CD4-positive, alpha-beta T cell (primary cell): ENCODE measurements at regions not wholly inside any gene's neighbourhood (a gene's known extent, or its start where the extent isn't known, plus 50 kb on each side); places are given as distances from the start of the nearest gene placed in this dataset.

ENCODE experiments used
- ATAC-seq: fragments of 200-7000 bp; cut with Tn5 transposase; one replicate; pipeline ENCODE4 v1.10.0; 2022; ENCODE audit warnings: mild to moderate bottlenecking; ENCODE audit not compliant: poor library complexity
- CTCF ChIA-PET: fragments of 350-600 bp; sonication (Branson Sonifier 250); formaldehyde crosslinking; loops from one replicate; lab custom pipeline; 2021; ENCODE audit warnings: antibody characterized with exemption, inconsistent platforms; lab: Charles Lee
- POLR2A ChIA-PET: fragments of 350-600 bp; sonication (Branson Sonifier 250); formaldehyde crosslinking; loops from one replicate; lab custom pipeline; 2021; ENCODE audit warnings: antibody characterized with exemption, inconsistent platforms; lab: Charles Lee
- DNase-seq, 14 experiments: peaks; one replicate each; pipeline ENCODE4 v3.0.0-alpha.2; 2013 to 2020; ENCODE audit warnings: mixed read lengths in 2 of 14
- H3K27ac ChIP-seq, 2 donors: one replicate each; pipeline versions ENCODE4 v1.5.1 to v1.7.0; 2013; ENCODE audit warnings: low read length in 2 of 2, low read depth in 1 of 2, mild to moderate bottlenecking in 1 of 2
- H3K27me3 ChIP-seq, 2 experiments: 1 replicate in 1 of 2; 2 replicates in 1 of 2; pipeline versions ENCODE4 v1.6.1 to v1.7.0; 2013; ENCODE audit warnings: low read length in 2 of 2, control low read depth in 1 of 2, mild to moderate bottlenecking in 1 of 2, moderate library complexity in 1 of 2; ENCODE audit not compliant: insufficient read depth in 2 of 2, control insufficient read depth in 1 of 2
- H3K36me3 ChIP-seq: one replicate; pipeline ENCODE4 v1.6.1; 2013; ENCODE audit warnings: low read length, control low read depth; ENCODE audit not compliant: insufficient read depth
- H3K4me1 ChIP-seq: one replicate; pipeline ENCODE4 v1.6.1; 2013; ENCODE audit warnings: low read length, control low read depth; ENCODE audit not compliant: insufficient read depth
- H3K4me3 ChIP-seq: one replicate; pipeline ENCODE4 v1.5.1; 2013; ENCODE audit warnings: mild to moderate bottlenecking, low read length, moderate library complexity
- H3K9me3 ChIP-seq, 2 experiments: 1 replicate in 1 of 2; 2 replicates in 1 of 2; pipeline versions ENCODE4 v1.6.1 to v1.7.0; 2013; ENCODE audit warnings: low read length in 2 of 2, mild to moderate bottlenecking in 2 of 2, control low read depth in 1 of 2, moderate library complexity in 1 of 2; ENCODE audit not compliant: control insufficient read depth in 1 of 2, insufficient read depth in 1 of 2
- H3K27ac Mint-ChIP-seq: one replicate; pipeline ENCODE4 v1.8.0; 2020; ENCODE audit warnings: mixed read lengths
- H3K27me3 Mint-ChIP-seq: one replicate; pipeline ENCODE4 v1.8.0; 2021; ENCODE audit warnings: mixed read lengths
- H3K36me3 Mint-ChIP-seq: one replicate; pipeline ENCODE4 v1.8.0; 2021; ENCODE audit warnings: low read depth, mixed read lengths
- H3K4me1 Mint-ChIP-seq: one replicate; pipeline ENCODE4 v1.8.0; 2021; ENCODE audit warnings: low read depth, mixed read lengths
- H3K4me3 Mint-ChIP-seq: one replicate; pipeline ENCODE4 v1.8.0; 2020; ENCODE audit warnings: mild to moderate bottlenecking, mixed read lengths
- H3K9me3 Mint-ChIP-seq: one replicate; pipeline ENCODE4 v1.8.0; 2020; ENCODE audit warnings: mixed read lengths
- intact Hi-C, 2 experiments: fragments of 100-400 bp; cut with DNase I in 1 of 2; cut with micrococcal nuclease in 1 of 2; formaldehyde crosslinking; loops; one replicate each; pipeline versions ENCODE4 v1.15.1 to v1.9.0; 2023 to 2025; cut with DNase I, micrococcal nuclease
- TF ChIP-seq, protein P1 (sequence below): fragments of 200-600 bp; IDR thresholded peaks from one replicate; pipeline ENCODE4 v1.8.0; 2022; ENCODE audit warnings: antibody characterized with exemption, mild to moderate bottlenecking

DNA sequence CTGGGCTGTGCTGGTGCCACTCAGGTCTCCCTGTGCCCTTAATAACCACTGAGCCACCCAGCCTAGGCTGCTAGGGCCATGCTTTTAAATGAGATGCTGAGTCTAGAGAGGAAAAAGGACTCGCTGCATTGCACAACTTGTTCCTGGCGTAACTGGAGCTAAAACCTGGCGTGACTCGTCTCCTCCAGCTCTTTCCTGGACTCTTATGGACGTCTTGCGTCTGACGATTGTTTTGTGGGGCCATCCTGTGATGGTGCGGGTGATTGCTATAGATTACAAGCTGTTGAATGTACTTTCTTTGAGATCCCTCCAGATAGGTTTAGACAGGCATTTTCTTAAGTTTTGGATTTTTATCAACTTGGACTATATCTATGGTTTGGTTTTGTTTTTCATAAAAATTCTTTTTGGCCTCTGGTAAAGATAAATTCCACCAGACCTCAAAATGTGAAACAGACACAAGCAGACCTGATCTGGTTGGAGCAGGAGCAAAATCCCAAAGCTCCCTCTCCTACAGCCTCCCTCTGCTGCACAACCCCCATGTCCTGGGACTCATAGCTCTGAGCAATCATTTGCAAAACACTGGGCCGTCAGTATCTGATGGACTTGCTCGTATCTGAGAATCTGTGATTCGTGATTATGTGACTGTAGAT is 230.3 kb downstream of the ARHGAP12 start:
- no peaks in the 10 kb centered on the region for H3K36me3 Mint-ChIP-seq
- Histone ChIP-seq H3K4me1 (no peaks in the 10 kb centered on the region), H3K36me3 (no peaks in the 10 kb centered on the region), H3K27me3 (no peaks in the 10 kb centered on the region), H3K9me3 (peaks cover 0 to 3% of the 10 kb centered on the region in 2 experiments), H3K4me3 (no peak overlapping the region), H3K27ac (no peak overlapping the region)
- POLR2A ChIA-PET: no interaction called here
- no peaks in the 10 kb centered on the region for H3K4me1 Mint-ChIP-seq
- no peaks in the 10 kb centered on the region for H3K27me3 Mint-ChIP-seq
- H3K27ac Mint-ChIP-seq: no peak overlapping the region
- ATAC-seq (no peak), DNase-seq (peak in 1 of 14 experiments; percentile 28)
- intact Hi-C loops: no loop called here
- H3K4me3 Mint-ChIP-seq: no peak overlapping the region
- no peaks in the 10 kb centered on the region for H3K9me3 Mint-ChIP-seq
- TF ChIP-seq, protein P1, sequence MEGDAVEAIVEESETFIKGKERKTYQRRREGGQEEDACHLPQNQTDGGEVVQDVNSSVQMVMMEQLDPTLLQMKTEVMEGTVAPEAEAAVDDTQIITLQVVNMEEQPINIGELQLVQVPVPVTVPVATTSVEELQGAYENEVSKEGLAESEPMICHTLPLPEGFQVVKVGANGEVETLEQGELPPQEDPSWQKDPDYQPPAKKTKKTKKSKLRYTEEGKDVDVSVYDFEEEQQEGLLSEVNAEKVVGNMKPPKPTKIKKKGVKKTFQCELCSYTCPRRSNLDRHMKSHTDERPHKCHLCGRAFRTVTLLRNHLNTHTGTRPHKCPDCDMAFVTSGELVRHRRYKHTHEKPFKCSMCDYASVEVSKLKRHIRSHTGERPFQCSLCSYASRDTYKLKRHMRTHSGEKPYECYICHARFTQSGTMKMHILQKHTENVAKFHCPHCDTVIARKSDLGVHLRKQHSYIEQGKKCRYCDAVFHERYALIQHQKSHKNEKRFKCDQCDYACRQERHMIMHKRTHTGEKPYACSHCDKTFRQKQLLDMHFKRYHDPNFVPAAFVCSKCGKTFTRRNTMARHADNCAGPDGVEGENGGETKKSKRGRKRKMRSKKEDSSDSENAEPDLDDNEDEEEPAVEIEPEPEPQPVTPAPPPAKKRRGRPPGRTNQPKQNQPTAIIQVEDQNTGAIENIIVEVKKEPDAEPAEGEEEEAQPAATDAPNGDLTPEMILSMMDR: no peak
- CTCF ChIA-PET: no interaction called here

DNA sequence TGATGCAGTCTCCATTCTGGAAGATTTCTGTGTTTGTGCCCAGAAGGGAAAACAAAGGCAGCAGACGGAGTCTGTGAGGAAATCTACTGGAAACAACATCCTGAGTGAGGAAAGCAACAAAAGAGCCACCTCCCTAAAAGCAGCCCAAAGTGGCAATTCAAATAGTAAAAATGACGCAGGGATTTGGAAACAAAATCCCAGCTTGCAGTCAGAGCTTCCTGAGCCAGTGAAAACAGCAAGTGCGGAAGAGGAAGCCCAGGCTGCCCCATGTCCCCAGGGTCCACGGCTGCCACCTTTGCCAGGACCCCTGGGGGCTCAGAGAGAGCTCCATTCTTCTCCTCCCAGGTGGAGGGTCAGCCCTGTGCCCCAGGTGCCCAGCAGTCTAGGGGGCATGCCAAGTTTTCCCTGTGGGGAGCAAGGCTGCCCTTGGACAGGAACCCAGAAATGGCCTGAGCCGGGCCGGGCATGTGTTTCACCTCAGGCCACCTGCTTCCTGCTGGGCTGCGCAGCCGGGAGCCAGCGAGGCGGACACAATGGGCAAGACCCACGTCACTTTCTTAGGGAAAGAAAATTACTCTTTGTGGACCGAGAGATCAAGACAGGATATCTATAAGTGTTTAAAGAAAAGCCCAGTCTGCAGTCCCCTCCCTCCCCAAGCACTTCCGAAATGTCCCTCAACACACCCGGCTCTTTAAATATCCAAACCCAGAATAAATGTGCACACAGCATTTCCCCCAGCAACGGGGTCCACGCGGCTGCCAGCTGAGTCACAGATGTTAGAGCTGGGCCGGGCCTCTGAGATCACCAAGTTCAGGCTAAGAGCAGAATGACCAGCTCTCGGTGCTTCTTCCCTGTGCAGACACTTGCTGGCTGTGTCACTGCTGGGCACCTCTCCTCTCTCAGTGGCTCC is 231.1 kb downstream of the ARHGAP12 start:
- Mint-ChIP-seq H3K4me3 (no peak overlapping the region), H3K27ac (no peak overlapping the region), H3K36me3 (no peaks in the 10 kb centered on the region), H3K27me3 (no peaks in the 10 kb centered on the region), H3K9me3 (no peaks in the 10 kb centered on the region), H3K4me1 (no peaks in the 10 kb centered on the region)
- DNase-seq (peak in 2 of 14 experiments; percentile 44 to 48), ATAC-seq (no peak)
- H3K4me3 ChIP-seq: no peak overlapping the region
- H3K9me3 ChIP-seq: no peaks in the 10 kb centered on the region
- TF ChIP-seq, protein P1: no peak
- POLR2A ChIA-PET: no interaction called here
- H3K4me1 ChIP-seq: no peaks in the 10 kb centered on the region
- no peak overlapping the region for H3K27ac ChIP-seq
- intact Hi-C loops: no loop called here
- CTCF ChIA-PET: no interaction called here
- H3K27me3 ChIP-seq: no peaks in the 10 kb centered on the region
- H3K36me3 ChIP-seq: no peaks in the 10 kb centered on the region

DNA sequence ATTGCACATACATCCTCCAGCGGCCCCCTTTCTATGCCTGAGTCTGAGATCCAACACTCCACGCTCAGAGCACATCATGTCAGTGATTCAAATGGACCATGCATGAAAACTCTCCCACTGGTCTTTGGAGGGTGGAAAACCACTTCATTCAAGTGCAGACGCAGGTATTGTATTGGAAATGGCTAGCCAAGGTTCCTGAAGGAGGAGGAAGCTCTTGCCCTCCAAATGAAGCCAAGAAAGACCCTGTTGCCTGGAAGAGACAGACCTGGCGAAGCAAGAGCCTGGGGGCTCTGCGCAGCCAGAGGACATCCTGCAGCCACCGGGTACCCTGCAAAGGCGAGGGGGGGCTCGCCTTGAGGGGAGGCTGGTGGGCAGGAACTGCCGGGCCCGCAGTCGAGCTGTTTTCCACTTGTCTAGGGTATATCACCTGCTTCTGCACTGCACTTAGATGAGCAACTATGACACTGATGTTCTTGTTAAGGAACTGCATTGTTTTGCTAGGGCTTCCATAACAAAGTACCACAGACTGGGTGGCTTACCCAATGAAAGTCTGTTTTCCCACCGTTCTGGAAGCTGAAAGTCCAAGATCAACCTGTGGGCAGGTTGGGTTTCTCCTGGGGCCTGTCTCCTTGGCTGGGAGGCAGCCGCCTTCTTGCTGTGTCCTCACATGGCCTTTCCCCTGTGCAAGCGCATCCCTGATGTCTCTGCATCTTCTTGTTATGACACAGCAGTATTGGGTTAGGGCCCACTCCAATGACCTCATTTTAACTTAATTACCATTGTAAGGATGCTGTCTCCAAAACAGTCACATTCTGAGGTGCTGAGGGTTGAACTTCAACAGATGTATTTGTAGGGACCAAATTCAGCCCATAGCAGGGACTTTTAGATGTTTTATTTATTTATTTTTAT is 233.4 kb downstream of the ARHGAP12 start:
- Mint-ChIP-seq H3K27ac (no peak overlapping the region), H3K27me3 (no peaks in the 10 kb centered on the region), H3K4me1 (no peaks in the 10 kb centered on the region), H3K4me3 (no peak overlapping the region), H3K36me3 (no peaks in the 10 kb centered on the region), H3K9me3 (no peaks in the 10 kb centered on the region)
- ATAC-seq: no peak
- no peaks in the 10 kb centered on the region for H3K36me3 ChIP-seq
- H3K9me3 ChIP-seq: no peaks in the 10 kb centered on the region
- no peaks in the 10 kb centered on the region for H3K27me3 ChIP-seq
- TF ChIP-seq, protein P1: no peak
- ChIA-PET POLR2A (no interaction called here), CTCF (no interaction called here)
- H3K4me1 ChIP-seq: no peaks in the 10 kb centered on the region
- H3K4me3 ChIP-seq: no peak overlapping the region
- H3K27ac ChIP-seq: no peak overlapping the region
- DNase-seq: no peak
- intact Hi-C loops: no loop called here
